NT2/D1 (cell line): ENCODE measurements at regions not wholly inside any gene's neighbourhood (a gene's known extent, or its start where the extent isn't known, plus 50 kb on each side); places are given as distances from the start of the nearest gene placed in this dataset.

Experiments
- SUZ12 ChIP-seq: IDR thresholded peaks from 2 replicates; pipeline ENCODE4 v1.6.1; 2011; ENCODE audit not compliant: insufficient read length, insufficient read depth; ENCODE audit errors: extremely low read depth
- YY1 ChIP-seq: IDR thresholded peaks from 2 replicates; pipeline ENCODE4 v1.6.1; 2011; ENCODE audit not compliant: insufficient read length, insufficient read depth

- TF ChIP-seq SUZ12 (no peak), YY1 (no peak)
Observed at GRCh38 chr7:37550872-37551271, 102.2 kb upstream of the ELMO1 start.
